IMR-90 (cell line): ENCODE measurements at regions not wholly inside any gene's neighbourhood (a gene's known extent, or its start where the extent isn't known, plus 50 kb on each side); places are given as distances from the start of the nearest gene placed in this dataset.

Source experiments
- ATAC-seq: fragments of 200-7000 bp; cut with Tn5 transposase; 2 replicates; pipeline ENCODE4 v1.9.1; 2020; ENCODE audit warnings: low read depth, mild to moderate bottlenecking, moderate library complexity
- BruUV-seq: library from RNA; stranded (reverse); fragments of 400-500 nt; replicated peaks from 2 replicates; lab custom pipeline; 2021; lab: Mats Ljungman, UMichigan
- CTCF ChIA-PET: fragments of 300-600 bp; formaldehyde crosslinking; extraction: SDS; loops from one replicate; lab custom pipeline; 2021; ENCODE audit warnings: antibody characterized with exemption; lab: Yijun Ruan, JAX
- POLR2A ChIA-PET: fragments of 300-600 bp; sonication (Branson Sonifier 250); formaldehyde crosslinking; loops from one replicate; lab custom pipeline; 2022; ENCODE audit warnings: antibody characterized with exemption; ENCODE audit not compliant: unreplicated experiment; lab: Charles Lee
- DNase-seq: peaks from one replicate; pipeline ENCODE4 v3.0.0; 2013
- H2AFZ ChIP-seq: replicated peaks from 2 replicates; pipeline ENCODE3; 2013; ENCODE audit warnings: low read length, mild to moderate bottlenecking; ENCODE audit not compliant: poor library complexity
- H2AK5ac ChIP-seq: 2 replicates; pipeline ENCODE4 v1.6.1; 2013; ENCODE audit warnings: low read depth, low read length, inconsistent platforms
- H2AK9ac ChIP-seq: replicated peaks from 2 replicates; pipeline ENCODE3; 2013; ENCODE audit warnings: mild to moderate bottlenecking, low read depth, low read length, moderate library complexity; ENCODE audit not compliant: poor library complexity
- H2BK120ac ChIP-seq: 2 replicates; pipeline ENCODE4 v1.6.1; 2013; ENCODE audit warnings: low read depth, low read length, inconsistent platforms
- H2BK15ac ChIP-seq: 3 replicates; pipeline ENCODE4 v1.6.1; 2013; ENCODE audit warnings: low read depth, low read length, inconsistent platforms
- H2BK20ac ChIP-seq: 2 replicates; pipeline ENCODE4 v1.6.1; 2013; ENCODE audit warnings: low read depth, mild to moderate bottlenecking, inconsistent platforms, low read length, moderate library complexity
- H2BK5ac ChIP-seq: 2 replicates; pipeline ENCODE4 v1.6.1; 2013; ENCODE audit warnings: mild to moderate bottlenecking, low read depth, low read length, inconsistent platforms; ENCODE audit not compliant: poor library complexity, severe bottlenecking
- H3K14ac ChIP-seq: replicated peaks from 2 replicates; pipeline ENCODE4 v1.6.1; 2013; ENCODE audit warnings: low read depth, low read length, inconsistent platforms
- H3K18ac ChIP-seq: 2 replicates; pipeline ENCODE4 v1.6.1; 2013; ENCODE audit warnings: low read depth, low read length, control low read depth
- H3K23ac ChIP-seq: 2 replicates; pipeline ENCODE4 v1.6.1; 2013; ENCODE audit warnings: low read depth, low read length, inconsistent platforms
- H3K27ac ChIP-seq: 2 replicates; pipeline ENCODE4 v1.5.1; 2013; ENCODE audit warnings: mild to moderate bottlenecking, control low read depth, low read length; ENCODE audit not compliant: insufficient read depth
- H3K27me3 ChIP-seq: 2 replicates; pipeline ENCODE4 v1.6.1; 2013; ENCODE audit warnings: low read length; ENCODE audit not compliant: control insufficient read depth, insufficient read depth
- H3K36me3 ChIP-seq: 2 replicates; pipeline ENCODE4 v1.6.1; 2013; ENCODE audit warnings: low read length, mixed read lengths; ENCODE audit not compliant: control insufficient read depth, insufficient read depth
- H3K4ac ChIP-seq: 2 replicates; pipeline ENCODE4 v1.6.1; 2013; ENCODE audit warnings: low read depth, low read length, inconsistent platforms
- H3K4me1 ChIP-seq: 2 replicates; pipeline ENCODE4 v1.6.1; 2013; ENCODE audit warnings: low read length, mixed read lengths; ENCODE audit not compliant: control insufficient read depth, insufficient read depth
- H3K4me2 ChIP-seq: 2 replicates; pipeline ENCODE4 v1.6.1; 2013; ENCODE audit warnings: low read depth, mild to moderate bottlenecking, control low read depth, low read length, moderate library complexity
- H3K4me3 ChIP-seq: 2 replicates; pipeline ENCODE4 v1.5.1; 2013; ENCODE audit warnings: low read depth, mild to moderate bottlenecking, control low read depth, low read length, moderate library complexity; ENCODE audit not compliant: insufficient read depth
- H3K56ac ChIP-seq: 2 replicates; pipeline ENCODE4 v1.6.1; 2013; ENCODE audit warnings: low read length, inconsistent platforms; ENCODE audit not compliant: insufficient read depth; ENCODE audit errors: extremely low read depth
- H3K79me1 ChIP-seq, 2 experiments: 2 replicates each; pipeline ENCODE4 v1.6.1; 2013; ENCODE audit warnings: low read length in 2 of 2, inconsistent platforms in 1 of 2, low read depth in 1 of 2
- H3K9ac ChIP-seq: 2 replicates; pipeline ENCODE4 v1.6.1; 2013; ENCODE audit warnings: low read depth, low read length, control low read depth
- H3K9me1 ChIP-seq: 2 replicates; pipeline ENCODE4 v1.6.1; 2013; ENCODE audit warnings: low read length, inconsistent platforms; ENCODE audit not compliant: insufficient read depth
- H3K9me3 ChIP-seq: 2 replicates; pipeline ENCODE4 v1.6.1; 2013; ENCODE audit warnings: low read length; ENCODE audit not compliant: control insufficient read depth, insufficient read depth
- H4K20me1 ChIP-seq: 2 replicates; pipeline ENCODE4 v1.6.1; 2013; ENCODE audit warnings: low read length, inconsistent platforms; ENCODE audit not compliant: insufficient read depth
- H4K5ac ChIP-seq: 2 replicates; pipeline ENCODE4 v1.6.1; 2013; ENCODE audit warnings: mild to moderate bottlenecking, low read depth, low read length, control low read depth
- H4K8ac ChIP-seq, 2 experiments: 2 replicates each; pipeline ENCODE4 v1.6.1; 2013; ENCODE audit warnings: low read depth in 2 of 2, low read length in 2 of 2, control low read depth in 1 of 2, inconsistent platforms in 1 of 2
- H4K91ac ChIP-seq: 2 replicates; pipeline ENCODE4 v1.6.1; 2013; ENCODE audit warnings: low read depth, low read length, inconsistent platforms; ENCODE audit not compliant: insufficient read depth
- BHLHE40 ChIP-seq: fragments of 150-350 bp; IDR thresholded peaks from 2 replicates; pipeline ENCODE4 v1.6.1; 2016; ENCODE audit warnings: mild to moderate bottlenecking, low read depth, low read length
- CEBPB ChIP-seq: IDR thresholded peaks from 2 replicates; pipeline ENCODE4 v1.6.1; 2012; ENCODE audit warnings: low read depth, low read length, improper control_type of control experiment
- FOS ChIP-seq: fragments of 150-350 bp; IDR thresholded peaks from 2 replicates; pipeline ENCODE4 v1.6.1; 2016; ENCODE audit warnings: low read depth, low read length
- MAFK ChIP-seq: IDR thresholded peaks from 2 replicates; pipeline ENCODE4 v1.6.1; 2012; ENCODE audit warnings: low read depth, low read length, improper control_type of control experiment
- MAZ ChIP-seq: IDR thresholded peaks from 2 replicates; pipeline ENCODE4 v1.6.1; 2012; ENCODE audit warnings: low read depth, mild to moderate bottlenecking, low read length, improper control_type of control experiment, moderate library complexity, borderline replicate concordance
- MXI1 ChIP-seq: IDR thresholded peaks from 2 replicates; pipeline ENCODE4 v1.6.1; 2012; ENCODE audit warnings: low read depth, mild to moderate bottlenecking, low read length, moderate library complexity, borderline replicate concordance
- NFE2L2 ChIP-seq: fragments of 150-350 bp; IDR thresholded peaks from 2 replicates; pipeline ENCODE4 v1.6.1; 2016; ENCODE audit warnings: low read depth, mild to moderate bottlenecking, low read length
- POLR2A ChIP-seq: IDR thresholded peaks from 2 replicates; pipeline ENCODE4 v1.6.1; 2012; ENCODE audit warnings: mild to moderate bottlenecking, low read depth, low read length
- RAD21 ChIP-seq: IDR thresholded peaks from 2 replicates; pipeline ENCODE4 v1.6.1; 2012; ENCODE audit warnings: low read length, improper control_type of control experiment
- RCOR1 ChIP-seq: IDR thresholded peaks from 2 replicates; pipeline ENCODE4 v1.6.1; 2012; ENCODE audit warnings: mild to moderate bottlenecking, low read length, improper control_type of control experiment; ENCODE audit not compliant: insufficient replicate concordance
- RFX5 ChIP-seq: IDR thresholded peaks from 2 replicates; pipeline ENCODE4 v1.8.0; 2012; ENCODE audit warnings: low read depth, mild to moderate bottlenecking, low read length, moderate library complexity
- SMC3 ChIP-seq: fragments of 150-350 bp; IDR thresholded peaks from 2 replicates; pipeline ENCODE4 v1.6.1; 2016; ENCODE audit warnings: low read depth, mild to moderate bottlenecking, antibody characterized with exemption, low read length, moderate library complexity
- WGBS, 2 experiments: methylation state at CpG; one replicate each; pipeline versions ENCODE4 v1.1.5 to v1.1.7; 2013; ENCODE audit warnings: missing lambda C conversion rate in 2 of 2; ENCODE audit not compliant: insufficient read length in 1 of 2; ENCODE audit errors: extremely low coverage in 2 of 2; 5-methylcytosine and 5-hydroxymethylcytosine counted together
- dilution Hi-C: fragments of 300-500 bp; cut with HindIII; formaldehyde crosslinking; loops from one replicate; pipeline ENCODE4 v1.14.3; 2018; ENCODE audit warnings: low sequenced_read_pairs; ENCODE audit not compliant: unreplicated experiment
- in situ Hi-C: fragments of 300-500 bp; cut with MboI; formaldehyde crosslinking; loops from 3 replicates; pipeline ENCODE4 v1.14.3; 2019; ENCODE audit warnings: low sequenced_read_pairs, inconsistent platforms, mixed read lengths
- intact Hi-C: fragments of 100-400 bp; cut with micrococcal nuclease; formaldehyde crosslinking; loops from 2 replicates; pipeline ENCODE4 v1.10.0; 2022
- TF ChIP-seq, protein P1 (sequence below): fragments of 150-350 bp; IDR thresholded peaks from 2 replicates; pipeline ENCODE4 v1.6.1; 2017; ENCODE audit warnings: mild to moderate bottlenecking, antibody characterized with exemption, low read length, low read depth
- TF ChIP-seq, protein P2 (sequence below): fragments of 150-350 bp; IDR thresholded peaks from 2 replicates; pipeline ENCODE4 v1.6.1; 2016; ENCODE audit warnings: low read depth, mild to moderate bottlenecking, low read length, moderate library complexity, borderline replicate concordance

DNA sequence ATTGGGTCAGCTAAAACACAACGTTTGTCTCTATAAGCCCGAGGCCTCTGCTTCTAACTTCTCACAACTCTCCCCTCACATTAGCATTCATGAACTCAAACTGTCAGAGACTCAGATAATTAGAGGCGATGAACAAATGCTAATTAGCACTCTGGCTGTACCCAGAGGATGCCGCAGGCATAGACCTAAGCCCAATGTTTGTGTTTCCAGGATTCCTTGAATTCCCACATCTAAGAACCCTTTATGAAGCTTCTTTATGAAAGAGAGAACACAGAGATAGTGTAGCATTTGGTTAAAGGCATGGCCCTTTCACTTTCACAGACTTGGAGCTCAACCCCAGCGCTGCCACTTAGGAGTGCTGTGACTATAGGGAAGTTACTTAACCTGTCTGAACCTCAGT is 512.2 kb downstream of the GRIN2A start:
- intact Hi-C loops, result no loop called here
- TF ChIP-seq MAFK (no peak), BHLHE40 (no peak), MXI1 (no peak), RFX5 (no peak), POLR2A (no peak), FOS (no peak), NFE2L2 (no peak), SMC3 (no peak), MAZ (no peak), RAD21 (no peak), RCOR1 (no peak), CEBPB (no peak)
- TF ChIP-seq, protein P1, sequence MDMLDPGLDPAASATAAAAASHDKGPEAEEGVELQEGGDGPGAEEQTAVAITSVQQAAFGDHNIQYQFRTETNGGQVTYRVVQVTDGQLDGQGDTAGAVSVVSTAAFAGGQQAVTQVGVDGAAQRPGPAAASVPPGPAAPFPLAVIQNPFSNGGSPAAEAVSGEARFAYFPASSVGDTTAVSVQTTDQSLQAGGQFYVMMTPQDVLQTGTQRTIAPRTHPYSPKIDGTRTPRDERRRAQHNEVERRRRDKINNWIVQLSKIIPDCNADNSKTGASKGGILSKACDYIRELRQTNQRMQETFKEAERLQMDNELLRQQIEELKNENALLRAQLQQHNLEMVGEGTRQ, result no peak
- TF ChIP-seq, protein P2, sequence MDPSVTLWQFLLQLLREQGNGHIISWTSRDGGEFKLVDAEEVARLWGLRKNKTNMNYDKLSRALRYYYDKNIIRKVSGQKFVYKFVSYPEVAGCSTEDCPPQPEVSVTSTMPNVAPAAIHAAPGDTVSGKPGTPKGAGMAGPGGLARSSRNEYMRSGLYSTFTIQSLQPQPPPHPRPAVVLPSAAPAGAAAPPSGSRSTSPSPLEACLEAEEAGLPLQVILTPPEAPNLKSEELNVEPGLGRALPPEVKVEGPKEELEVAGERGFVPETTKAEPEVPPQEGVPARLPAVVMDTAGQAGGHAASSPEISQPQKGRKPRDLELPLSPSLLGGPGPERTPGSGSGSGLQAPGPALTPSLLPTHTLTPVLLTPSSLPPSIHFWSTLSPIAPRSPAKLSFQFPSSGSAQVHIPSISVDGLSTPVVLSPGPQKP, result no peak
- CTCF ChIA-PET, result no interaction called here
- DNase-seq (no peak), ATAC-seq (no peak)
- no CpG with 5 or more reads among the region's 5 CpGs for WGBS, 2 experiments
- no peak overlapping the region for H4K91ac ChIP-seq
- H2BK5ac ChIP-seq, result no peak overlapping the region
- no peak overlapping the region for H4K8ac ChIP-seq
- H3K4me3 ChIP-seq, result no peak overlapping the region
- peaks cover 11% of the 10 kb centered on the region for H3K9me3 ChIP-seq
- no peak overlapping the region for H3K56ac ChIP-seq
- no peak overlapping the region for H3K18ac ChIP-seq
- H3K4me1 ChIP-seq, result no peaks in the 10 kb centered on the region
- H2AFZ ChIP-seq, result no peak overlapping the region
- POLR2A ChIA-PET, result no interaction called here
- BruUV-seq, result no TSS peak
- no peak overlapping the region for H3K23ac ChIP-seq
- H2AK5ac ChIP-seq, result no peak overlapping the region
- in situ Hi-C loops, result no loop called here
- H3K4me2 ChIP-seq, result no peak overlapping the region
- no peak overlapping the region for H3K14ac ChIP-seq
- no peaks in the 10 kb centered on the region for H3K27me3 ChIP-seq
- H3K27ac ChIP-seq, result no peak overlapping the region
- no peak overlapping the region for H3K9ac ChIP-seq
- dilution Hi-C loops, result no loop called here
- H4K20me1 ChIP-seq, result no peaks in the 10 kb centered on the region
- no peak overlapping the region for H2BK120ac ChIP-seq
- no peak overlapping the region for H2BK20ac ChIP-seq
- H3K79me1 ChIP-seq, result no peaks in the 10 kb centered on the region
- no peak overlapping the region for H2AK9ac ChIP-seq
- H4K5ac ChIP-seq, result no peak overlapping the region
- H2BK15ac ChIP-seq, result no peak overlapping the region
- H3K36me3 ChIP-seq, result no peaks in the 10 kb centered on the region
- H3K9me1 ChIP-seq, result no peaks in the 10 kb centered on the region
- no peak overlapping the region for H3K4ac ChIP-seq
